T47D (cell line): ENCODE measurements at regions not wholly inside any gene's neighbourhood (a gene's known extent, or its start where the extent isn't known, plus 50 kb on each side); places are given as distances from the start of the nearest gene placed in this dataset.

Experiments
- DNase-seq, 2 experiments: peaks; one replicate each; pipeline versions ENCODE4 v3.0.0 to v3.0.0-alpha.2; 2011 to 2012; ENCODE audit warnings: low read depth in 1 of 2, low spot score in 1 of 2
- JUND ChIP-seq: IDR thresholded peaks from 2 replicates; pipeline ENCODE4 v1.6.1; 2012; ENCODE audit warnings: low read depth
- in situ Hi-C: cut with HindIII; loops from 2 replicates; pipeline ENCODE4 v1.10.0; 2016; ENCODE audit warnings: low sequenced_read_pairs, low pct_unique_long_range_greater_than_20kb

- in situ Hi-C loops = no loop called here
- DNase-seq = no peak
- no peak for TF ChIP-seq JUND
These were observed 53.4 kb downstream of the FOXB1 start for GRCh38 chr15:60057554-60057953.

GRCh38 chr15:60059186-60059585 is 55.1 kb downstream of the FOXB1 start:
- TF ChIP-seq JUND = no peak
- in situ Hi-C loops = no loop called here
- no peak for DNase-seq

GRCh38 chr15:60061758-60062157 is 57.6 kb downstream of the FOXB1 start:
- TF ChIP-seq JUND = no peak
- in situ Hi-C loops = no loop called here
- no peak for DNase-seq

GRCh38 chr15:60062826-60063225 is 58.7 kb downstream of the FOXB1 start:
- DNase-seq = no peak
- no peak for TF ChIP-seq JUND
- in situ Hi-C loops = no loop called here

- in situ Hi-C loops = no loop called here
- DNase-seq = no peak
These were observed 61.8 kb downstream of the FOXB1 start for GRCh38 chr15:60065951-60066350.

GRCh38 chr15:60070838-60071493 is 66.9 kb downstream of the FOXB1 start:
- in situ Hi-C loops = no loop called here
- TF ChIP-seq JUND = no peak
- no peak for DNase-seq

More at GRCh38 chr15:60065951-60066350, 61.8 kb downstream of the FOXB1 start:
- no peak for TF ChIP-seq JUND

- in situ Hi-C loops = no loop called here
- no peak for DNase-seq
- TF ChIP-seq JUND = no peak
These were observed 68.8 kb downstream of the FOXB1 start for GRCh38 chr15:60072826-60073465.

- in situ Hi-C loops = no loop called here
- DNase-seq = no peak
- no peak for TF ChIP-seq JUND
These were observed 69.3 kb downstream of the FOXB1 start for GRCh38 chr15:60073466-60073840.

GRCh38 chr15:60074181-60074885 is 70.2 kb downstream of the FOXB1 start:
- in situ Hi-C loops = no loop called here
- no peak for DNase-seq
- TF ChIP-seq JUND = no peak

- in situ Hi-C loops = no loop called here
- DNase-seq = no peak
- TF ChIP-seq JUND = no peak
These were observed 71.9 kb downstream of the FOXB1 start for GRCh38 chr15:60076045-60076444.

GRCh38 chr15:60076582-60077276 is 72.6 kb downstream of the FOXB1 start:
- DNase-seq = no peak
- TF ChIP-seq JUND = no peak
- in situ Hi-C loops = no loop called here

GRCh38 chr15:60077581-60078359 is 73.7 kb downstream of the FOXB1 start:
- no peak for DNase-seq
- TF ChIP-seq JUND = no peak
- in situ Hi-C loops = no loop called here
